ENCODE measurements at regions not wholly inside any gene's neighbourhood (a gene's known extent, or its start where the extent isn't known, plus 50 kb on each side); places are given as distances from the start of the nearest gene placed in this dataset.

DNA sequence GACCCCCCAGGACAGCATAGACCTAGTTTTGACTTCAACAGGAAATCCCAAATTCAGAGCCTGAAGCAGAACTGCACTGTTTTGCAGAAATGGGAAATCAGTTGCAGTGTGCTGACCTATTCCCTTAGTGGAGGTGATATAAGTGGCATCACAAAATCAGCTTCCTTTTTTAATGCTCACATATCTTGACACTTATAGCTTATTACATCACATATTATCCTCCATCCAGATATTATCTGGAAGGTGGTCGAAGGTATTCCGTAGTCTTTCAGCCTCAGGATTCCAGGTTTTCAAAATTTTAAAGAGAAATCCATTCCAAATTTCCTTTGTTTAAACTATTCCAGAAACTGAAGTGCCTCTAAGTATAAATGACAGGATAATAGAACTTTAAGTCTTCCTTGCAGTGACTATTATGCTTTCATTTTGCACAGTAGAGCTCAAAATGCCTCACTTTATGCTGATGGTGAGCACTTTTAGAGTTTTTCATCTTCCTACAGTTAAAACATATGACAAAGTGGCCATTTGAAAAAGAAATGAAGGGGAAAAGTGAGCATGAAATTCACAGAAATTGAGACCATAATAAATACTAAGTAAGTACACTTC, 106.4 kb upstream of the DPYD start:
- Histone ChIP-seq H3K4me1 (no peaks in the 10 kb centered on the region), H3K9me3 (no peaks in the 10 kb centered on the region), H3K27ac (no peak overlapping the region), H3K27me3 (no peaks in the 10 kb centered on the region), H3K36me3 (no peaks in the 10 kb centered on the region), H3K4me3 (no peak overlapping the region)
- intact Hi-C loops (cut with DNase I), result no loop called here
- ATAC-seq, result no peak
- no peak for TF ChIP-seq CTCF (IDR thresholded peaks at IDR 0.05)
- no peak for DNase-seq

DNA sequence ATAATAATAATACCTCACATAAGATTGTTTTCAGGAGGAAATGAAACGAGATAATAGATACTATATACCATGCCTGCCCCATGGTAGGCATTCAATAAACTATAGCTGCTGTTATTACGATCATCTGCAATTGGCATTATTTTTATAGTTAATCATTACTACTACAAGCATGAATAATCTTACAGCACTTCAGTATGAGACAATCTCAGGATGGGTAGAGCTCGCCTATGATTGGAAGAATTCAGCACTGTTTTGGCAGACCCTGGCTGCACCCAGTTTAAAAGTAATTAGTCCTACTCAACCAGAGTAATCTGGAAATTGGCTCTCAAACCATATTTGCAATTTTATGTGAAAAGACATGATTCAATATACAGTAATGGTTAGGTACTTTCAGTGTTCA, 105.0 kb upstream of the DPYD start:
- no peak for DNase-seq
- intact Hi-C loops (cut with DNase I), result no loop called here
- Histone ChIP-seq H3K27me3 (no peaks in the 10 kb centered on the region), H3K4me3 (no peak overlapping the region), H3K4me1 (no peaks in the 10 kb centered on the region), H3K9me3 (no peaks in the 10 kb centered on the region), H3K36me3 (no peaks in the 10 kb centered on the region), H3K27ac (no peak overlapping the region)
- TF ChIP-seq CTCF (IDR thresholded peaks at IDR 0.05), result no peak
- no peak for ATAC-seq

- Histone ChIP-seq H3K4me1 (no peaks in the 10 kb centered on the region), H3K27me3 (no peaks in the 10 kb centered on the region), H3K36me3 (no peaks in the 10 kb centered on the region), H3K9me3 (no peaks in the 10 kb centered on the region), H3K27ac (no peak overlapping the region), H3K4me3 (no peak overlapping the region)
- TF ChIP-seq CTCF (IDR thresholded peaks at IDR 0.05), result no peak
- no peak for ATAC-seq
- intact Hi-C loops (cut with DNase I), result no loop called here
- DNase-seq, result no peak
Measured at GRCh38 chr1:98021126-98021525, 100.3 kb upstream of the DPYD start.

- DNase-seq (no peak), ATAC-seq (no peak)
- H3K4me1 ChIP-seq, result no peaks in the 10 kb centered on the region
- no peaks in the 10 kb centered on the region for H3K9me3 ChIP-seq
- H3K4me3 ChIP-seq, result no peak overlapping the region
- no peak for TF ChIP-seq CTCF (IDR thresholded peaks at IDR 0.05)
- intact Hi-C loops (cut with DNase I), result no loop called here
- no peak overlapping the region for H3K27ac ChIP-seq
- H3K36me3 ChIP-seq, result no peaks in the 10 kb centered on the region
- no peaks in the 10 kb centered on the region for H3K27me3 ChIP-seq
Measured at GRCh38 chr1:98019747-98020146, 98.9 kb upstream of the DPYD start.

- no peaks in the 10 kb centered on the region for H3K4me1 ChIP-seq
- TF ChIP-seq CTCF (IDR thresholded peaks at IDR 0.05), result no peak
- H3K9me3 ChIP-seq, result no peaks in the 10 kb centered on the region
- no peaks in the 10 kb centered on the region for H3K36me3 ChIP-seq
- no peak overlapping the region for H3K27ac ChIP-seq
- DNase-seq (no peak), ATAC-seq (no peak)
- intact Hi-C loops (cut with DNase I), result no loop called here
- no peak overlapping the region for H3K4me3 ChIP-seq
- H3K27me3 ChIP-seq, result no peaks in the 10 kb centered on the region
Measured at GRCh38 chr1:98018074-98018473, 97.2 kb upstream of the DPYD start.

DNA sequence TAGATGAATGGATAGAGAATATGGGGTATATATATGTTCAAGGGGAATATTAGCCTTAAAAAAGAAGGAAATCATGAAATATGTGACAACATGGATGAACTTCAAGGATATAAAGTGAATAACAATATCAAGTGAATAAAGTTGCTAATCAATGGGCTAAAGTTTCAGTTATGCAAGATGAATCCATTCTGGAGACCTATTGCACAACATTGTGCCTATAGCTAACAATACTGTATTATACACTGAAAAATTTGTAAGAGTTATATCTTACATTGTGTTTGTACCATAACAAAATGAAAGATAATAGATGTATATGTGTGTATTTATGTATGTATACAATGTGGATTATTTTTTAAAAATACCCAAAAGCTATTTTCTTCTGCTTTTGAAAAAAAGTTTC, 96.3 kb upstream of the DPYD start:
- intact Hi-C loops (cut with DNase I), result no loop called here
- no peak for TF ChIP-seq CTCF (IDR thresholded peaks at IDR 0.05)

More for the DNA sequence above, 96.3 kb upstream of the DPYD start:
- no peaks in the 10 kb centered on the region for H3K27me3 ChIP-seq
- ATAC-seq (no peak), DNase-seq (no peak)
- no peaks in the 10 kb centered on the region for H3K9me3 ChIP-seq
- H3K4me1 ChIP-seq, result no peaks in the 10 kb centered on the region
- H3K27ac ChIP-seq, result no peak overlapping the region
- no peak overlapping the region for H3K4me3 ChIP-seq
- H3K36me3 ChIP-seq, result no peaks in the 10 kb centered on the region
